ENCODE measurements at regions not wholly inside any gene's neighbourhood (a gene's known extent, or its start where the extent isn't known, plus 50 kb on each side); places are given as distances from the start of the nearest gene placed in this dataset.
A peak's percentile ranks its signal among the peaks of the same experiment; 100 is the strongest.

- no peak overlapping the region for H3K4me2 ChIP-seq (ENCODE audit: low read length)
- H3K9me3 ChIP-seq (ENCODE audit: control insufficient read depth, low read length) = no peaks in the 10 kb centered on the region
- H2AFZ ChIP-seq = no peak overlapping the region
- no peak for TF ChIP-seq CTCF (IDR thresholded peaks at IDR 0.05)
- no peak overlapping the region for H3K27ac ChIP-seq
- H3K27me3 ChIP-seq (ENCODE audit: control insufficient read depth, insufficient read depth, low read length) = no peaks in the 10 kb centered on the region
- no peaks in the 10 kb centered on the region for H3K79me2 ChIP-seq
- H3K4me1 ChIP-seq = no peaks in the 10 kb centered on the region
- no peak overlapping the region for H3K9ac ChIP-seq
- H3K36me3 ChIP-seq (ENCODE audit: control insufficient read depth, insufficient read depth, low read length) = no peaks in the 10 kb centered on the region
- no peak overlapping the region for H3K4me3 ChIP-seq (ENCODE audit: low read depth, low read length)
Measured at GRCh38 chr4:156607478-156607857, 364.1 kb downstream of the PDGFC start.

- H3K27me3 ChIP-seq (ENCODE audit: control insufficient read depth, insufficient read depth, low read length) = no peaks in the 10 kb centered on the region
Measured at GRCh38 chr4:156606554-156607477, 364.8 kb downstream of the PDGFC start.

GRCh38 chr4:156598138-156598681 lies 373.4 kb downstream of the PDGFC start:
- Histone ChIP-seq H3K27me3 (ENCODE audit: control insufficient read depth, insufficient read depth, low read length) (no peaks in the 10 kb centered on the region), H3K4me1 (peaks cover 13% of the 10 kb centered on the region), H3K79me2 (no peaks in the 10 kb centered on the region), H3K27ac (no peak overlapping the region), H3K36me3 (ENCODE audit: control insufficient read depth, insufficient read depth, low read length) (no peaks in the 10 kb centered on the region), H3K9ac (no peak overlapping the region), H3K4me3 (ENCODE audit: low read depth, low read length) (no peak overlapping the region), H2AFZ (no peak overlapping the region), H3K9me3 (ENCODE audit: control insufficient read depth, low read length) (no peaks in the 10 kb centered on the region), H3K4me2 (ENCODE audit: low read length) (peak overlapping the region; percentile 1)
- TF ChIP-seq CTCF (IDR thresholded peaks at IDR 0.05) = no peak

More at GRCh38 chr4:156606554-156607477, 364.8 kb downstream of the PDGFC start:
- Histone ChIP-seq H3K36me3 (ENCODE audit: control insufficient read depth, insufficient read depth, low read length) (no peaks in the 10 kb centered on the region), H3K4me1 (no peaks in the 10 kb centered on the region), H2AFZ (no peak overlapping the region), H3K4me2 (ENCODE audit: low read length) (no peak overlapping the region), H3K79me2 (no peaks in the 10 kb centered on the region), H3K9ac (no peak overlapping the region), H3K9me3 (ENCODE audit: control insufficient read depth, low read length) (no peaks in the 10 kb centered on the region), H3K27ac (no peak overlapping the region), H3K4me3 (ENCODE audit: low read depth, low read length) (no peak overlapping the region)
- TF ChIP-seq CTCF (IDR thresholded peaks at IDR 0.05) = no peak

GRCh38 chr4:156596706-156597329 lies 374.8 kb downstream of the PDGFC start:
- Histone ChIP-seq H3K79me2 (no peaks in the 10 kb centered on the region), H3K4me3 (ENCODE audit: low read depth, low read length) (no peak overlapping the region), H3K27ac (no peak overlapping the region), H3K4me1 (peaks cover 13% of the 10 kb centered on the region), H3K36me3 (ENCODE audit: control insufficient read depth, insufficient read depth, low read length) (no peaks in the 10 kb centered on the region), H3K27me3 (ENCODE audit: control insufficient read depth, insufficient read depth, low read length) (no peaks in the 10 kb centered on the region), H3K9me3 (ENCODE audit: control insufficient read depth, low read length) (no peaks in the 10 kb centered on the region), H2AFZ (no peak overlapping the region), H3K4me2 (ENCODE audit: low read length) (no peak overlapping the region), H3K9ac (no peak overlapping the region)
- TF ChIP-seq CTCF (IDR thresholded peaks at IDR 0.05) = no peak

Data from parathyroid adenoma (tissue), 2 donors.